Globus pallidus (tissue), 1 donor: ENCODE measurements at regions not wholly inside any gene's neighbourhood (a gene's known extent, or its start where the extent isn't known, plus 50 kb on each side); places are given as distances from the start of the nearest gene placed in this dataset.

Experiments used
- DNase-seq: peaks from one replicate; pipeline ENCODE4 v3.0.0-alpha.2; 2015; ENCODE audit warnings: low spot score

- peak; percentile 76 for DNase-seq
Measured at GRCh38 chr3:177536873-177537272, 339.6 kb upstream of the TBL1XR1 start.

DNA sequence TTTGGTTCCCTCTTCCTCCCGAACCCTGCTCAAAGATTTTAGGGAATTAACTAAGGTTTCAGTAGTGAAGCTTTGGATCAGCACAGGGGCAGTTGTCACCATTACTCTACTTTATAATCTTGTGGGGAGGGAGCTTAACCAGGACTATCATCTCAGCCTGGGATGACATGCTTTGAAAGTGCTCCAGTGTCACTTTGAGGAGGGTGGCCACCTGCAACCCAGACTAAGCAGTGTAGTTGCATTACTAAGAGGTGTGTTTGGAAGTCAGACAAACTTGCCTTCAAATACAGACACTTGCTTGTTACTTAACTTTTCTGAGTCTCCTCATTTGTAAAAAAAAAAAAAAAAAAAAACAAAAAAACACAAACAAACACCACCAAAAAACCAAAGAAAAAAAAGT lies 340.3 kb upstream of the TBL1XR1 start:
- DNase-seq = peak; percentile 46

- DNase-seq = peak; percentile 77
Measured at GRCh38 chr3:177538048-177538749, 340.9 kb upstream of the TBL1XR1 start.

- DNase-seq = no peak
Measured at GRCh38 chr3:177538750-177539730, 341.8 kb upstream of the TBL1XR1 start.

DNA sequence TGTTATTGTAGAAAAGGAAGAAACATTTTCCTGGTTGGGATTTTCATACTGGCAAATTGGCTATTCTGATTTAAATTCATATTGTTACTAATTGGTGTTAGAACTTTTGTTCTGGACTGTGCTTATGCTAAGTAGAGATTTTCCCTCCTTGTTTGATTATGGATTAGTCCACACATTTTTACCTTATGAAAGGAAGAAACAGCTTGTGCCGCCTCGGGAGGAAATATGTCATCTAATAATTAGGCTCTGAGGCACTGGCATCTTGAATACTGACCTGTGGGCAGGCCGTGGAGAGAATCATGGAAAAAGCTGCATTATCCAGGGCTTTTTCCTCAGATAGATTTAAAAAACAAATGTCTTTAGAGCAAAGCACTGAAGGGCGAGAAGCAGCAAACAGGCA lies 344.3 kb upstream of the TBL1XR1 start:
- no peak for DNase-seq

DNA sequence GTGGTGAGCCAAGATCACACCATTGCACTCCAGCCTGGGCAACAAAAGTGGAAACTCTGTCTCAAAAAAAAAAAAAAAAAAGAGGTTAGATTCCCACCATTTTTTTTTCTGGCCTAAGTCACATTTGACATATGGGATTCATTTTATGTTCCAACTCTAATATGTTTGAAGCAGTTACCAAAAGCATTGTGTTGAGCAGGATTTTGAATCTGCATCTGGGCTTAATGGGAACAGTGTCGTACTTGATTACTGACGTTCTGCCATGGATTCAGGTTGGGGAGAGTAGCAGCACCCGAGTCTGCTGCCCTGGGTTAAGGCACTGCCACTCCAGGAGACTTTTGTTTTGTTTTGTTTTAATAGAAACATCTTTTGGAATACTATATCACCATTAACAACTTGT lies 348.7 kb upstream of the TBL1XR1 start:
- no peak for DNase-seq

- DNase-seq = no peak
Measured at GRCh38 chr3:177547711-177548350, 350.5 kb upstream of the TBL1XR1 start.

DNA sequence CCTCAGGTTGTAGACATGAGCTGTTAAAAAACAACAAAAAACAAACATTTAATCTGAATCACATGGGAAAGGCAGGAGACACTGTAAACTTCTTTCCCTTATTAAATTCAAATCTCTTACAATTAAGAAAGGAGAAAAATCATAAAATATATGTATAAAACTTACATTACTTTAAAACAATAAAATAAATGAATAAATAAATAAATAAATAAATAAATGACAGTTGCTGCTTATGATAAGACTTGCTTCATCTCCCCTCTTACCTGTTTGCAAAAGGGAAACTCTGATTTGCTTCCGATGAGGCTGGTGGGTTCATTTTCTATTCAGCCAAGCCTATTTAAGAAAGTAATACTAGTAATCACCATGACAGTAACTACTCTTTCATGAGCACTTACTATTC lies 353.4 kb upstream of the TBL1XR1 start:
- DNase-seq = no peak

DNA sequence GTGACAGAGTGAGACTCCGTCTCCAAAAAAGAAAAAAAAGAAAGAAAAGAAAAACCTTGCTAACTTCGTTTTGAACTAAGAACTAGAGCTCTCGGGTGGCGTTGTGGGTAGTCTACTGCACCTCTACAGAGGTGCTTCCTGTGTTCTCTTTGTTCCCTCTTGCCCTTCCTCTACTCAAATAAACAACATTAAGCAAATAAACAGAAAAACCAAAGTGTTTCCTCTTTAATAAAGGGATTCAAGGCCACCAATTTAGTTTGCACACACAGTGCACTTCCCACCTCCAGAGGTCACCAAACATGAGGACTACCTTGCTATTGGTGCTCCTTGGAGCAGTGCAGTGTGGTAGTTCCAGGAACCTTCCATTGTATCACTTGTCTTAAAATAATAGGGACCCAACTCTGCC lies 354.2 kb upstream of the TBL1XR1 start:
- DNase-seq = no peak

GRCh38 chr3:177552051-177552450 lies 354.8 kb upstream of the TBL1XR1 start:
- no peak for DNase-seq

- DNase-seq = no peak
Measured at GRCh38 chr3:177553012-177553411, 355.7 kb upstream of the TBL1XR1 start.

GRCh38 chr3:177553579-177553978 lies 356.3 kb upstream of the TBL1XR1 start:
- DNase-seq = peak; percentile 72

- no peak for DNase-seq
Measured at GRCh38 chr3:177554895-177555759, 357.8 kb upstream of the TBL1XR1 start.

GRCh38 chr3:177557548-177557947 lies 360.3 kb upstream of the TBL1XR1 start:
- DNase-seq = no peak

- no peak for DNase-seq
Measured at GRCh38 chr3:177561365-177561764, 364.1 kb upstream of the TBL1XR1 start.

- DNase-seq = no peak
Measured at GRCh38 chr3:177561769-177562392, 364.6 kb upstream of the TBL1XR1 start.

- no peak for DNase-seq
Measured at GRCh38 chr3:177563243-177563780, 366.0 kb upstream of the TBL1XR1 start.

DNA sequence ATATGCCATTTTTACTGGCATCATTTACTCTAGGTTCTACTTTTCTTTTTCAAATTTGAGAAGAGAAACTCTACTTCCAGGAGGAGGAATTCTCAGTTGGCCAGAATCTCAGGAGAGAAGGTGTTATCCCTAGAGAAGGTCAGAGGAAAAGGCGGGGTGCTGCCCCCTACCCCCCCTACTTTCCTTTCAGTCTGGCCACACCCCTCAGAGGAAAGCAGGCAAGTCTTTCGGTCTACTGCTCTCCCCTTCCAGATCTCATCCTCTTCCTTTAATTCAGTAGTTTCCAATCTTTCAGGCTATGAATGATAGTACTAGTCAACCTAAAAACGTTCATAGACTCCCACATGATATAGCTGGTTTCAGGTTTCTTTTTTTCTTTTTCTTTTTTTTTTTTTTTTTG lies 366.5 kb upstream of the TBL1XR1 start:
- no peak for DNase-seq

DNA sequence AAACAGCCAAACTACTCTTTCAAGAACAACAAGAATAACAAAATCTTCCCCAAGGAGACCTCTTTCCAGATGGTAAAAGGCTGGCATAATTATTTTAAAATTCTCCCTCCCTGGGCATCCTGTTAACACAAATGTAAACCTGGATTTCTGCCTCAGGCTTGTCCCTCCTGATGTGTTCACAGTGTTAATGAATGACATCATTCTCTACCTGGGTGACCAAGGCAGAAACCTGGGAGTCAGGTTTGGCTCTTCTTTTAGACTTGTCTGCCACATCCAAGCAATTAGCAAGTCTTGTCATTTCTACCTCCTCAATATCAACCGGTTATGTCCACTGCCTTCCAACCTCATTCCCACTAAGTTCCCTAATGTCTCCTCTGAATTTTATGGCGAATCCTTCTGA lies 368.7 kb upstream of the TBL1XR1 start:
- no peak for DNase-seq

DNA sequence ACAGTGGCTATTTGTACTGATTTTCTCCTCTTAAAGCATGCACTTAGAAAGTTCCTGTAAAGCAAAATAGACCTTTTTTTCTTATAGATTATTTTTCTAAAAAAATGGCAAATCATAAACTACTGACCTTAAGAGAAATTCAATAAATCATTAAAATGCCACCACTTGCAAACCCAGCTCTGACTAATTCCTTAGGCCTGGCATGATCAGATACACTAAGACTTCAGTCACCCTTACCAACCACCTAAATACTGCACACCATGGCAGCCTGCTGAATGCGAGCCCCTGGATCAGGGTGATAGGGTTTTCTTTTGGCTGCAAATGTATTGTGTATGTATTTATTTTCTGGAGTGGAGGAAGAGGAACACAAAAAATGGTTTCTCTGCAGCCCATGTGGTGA lies 370.6 kb upstream of the TBL1XR1 start:
- no peak for DNase-seq

DNA sequence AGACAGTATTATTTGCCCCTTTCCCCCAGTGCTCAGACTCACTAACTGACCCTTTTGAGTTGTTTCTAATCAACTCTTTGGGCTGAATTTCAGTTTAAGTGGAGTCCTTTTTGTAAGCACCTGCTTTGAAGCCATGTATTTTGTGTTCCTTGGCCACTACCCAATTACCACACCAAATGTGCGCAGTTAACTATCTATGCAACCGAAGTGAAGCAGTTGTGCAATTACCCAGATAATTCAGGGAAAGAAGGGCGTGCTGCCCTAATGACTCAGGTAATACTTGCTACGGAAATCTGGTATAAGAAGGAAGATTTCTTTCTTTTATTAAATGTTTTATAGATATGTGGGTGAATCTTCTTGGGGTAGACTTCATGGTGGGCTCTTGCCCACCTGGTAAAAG lies 371.9 kb upstream of the TBL1XR1 start:
- no peak for DNase-seq
